ENCODE measurements at regions not wholly inside any gene's neighbourhood (a gene's known extent, or its start where the extent isn't known, plus 50 kb on each side); places are given as distances from the start of the nearest gene placed in this dataset.
A peak's percentile ranks its signal among the peaks of the same experiment; 100 is the strongest.

GRCh38 chr4:129346734-129347133, 250.8 kb downstream of the C4orf33 start:
- TF ChIP-seq SP1 (IDR thresholded peaks at IDR 0.05) (no peak), ZNF384 (IDR thresholded peaks at IDR 0.05) (no peak), PKNOX1 (IDR thresholded peaks at IDR 0.05) (no peak), L3MBTL2 (conservative IDR thresholded peaks at IDR 0.05) (peak; percentile 51)
- POLR2A ChIA-PET, result no interaction called here
- no peak for DNase-seq (ENCODE audit: extremely low spot score)
- CTCF ChIA-PET, result no interaction called here

GRCh38 chr4:129350834-129351721, 255.1 kb downstream of the C4orf33 start:
- TF ChIP-seq ARNT (IDR thresholded peaks at IDR 0.05) (no peak), LEF1 (IDR thresholded peaks at IDR 0.05; ENCODE audit: borderline replicate concordance) (no peak), NFRKB (IDR thresholded peaks at IDR 0.05) (no peak), ELF4 (IDR thresholded peaks at IDR 0.05) (no peak), TARDBP (IDR thresholded peaks at IDR 0.05) (no peak), L3MBTL2 (conservative IDR thresholded peaks at IDR 0.05) (no peak), FOXK2 (IDR thresholded peaks at IDR 0.05) (no peak), CTBP1 (IDR thresholded peaks at IDR 0.05; ENCODE audit: borderline replicate concordance) (no peak), BHLHE40 (IDR thresholded peaks at IDR 0.05; ENCODE audit: borderline replicate concordance) (no peak), SUZ12 (IDR thresholded peaks at IDR 0.05) (no peak), FOXA1 (IDR thresholded peaks at IDR 0.05) (no peak), FOXM1 (IDR thresholded peaks at IDR 0.05; ENCODE audit: borderline replicate concordance) (no peak), SP1 (IDR thresholded peaks at IDR 0.05) (no peak), HDGF (IDR thresholded peaks at IDR 0.05; ENCODE audit: borderline replicate concordance) (no peak), ZNF384 (IDR thresholded peaks at IDR 0.05) (no peak)
- CTCF ChIA-PET, result interaction anchor here (0.6 kb wide), 1 partner anchor 25 kb away, joined by 3 read pairs; no protein-coding TSS in a partner anchor
- DNase-seq (ENCODE audit: extremely low spot score), result no peak
- POLR2A ChIA-PET, result no interaction called here

- CTCF ChIA-PET, result interaction anchor here (0.6 to 1.6 kb wide), 2 partner anchors 9 to 1360 kb away, joined by 4 to 12 read pairs; no protein-coding TSS in a partner anchor
- DNase-seq (ENCODE audit: extremely low spot score), result no peak
- TF ChIP-seq HDGF (IDR thresholded peaks at IDR 0.05; ENCODE audit: borderline replicate concordance) (no peak), TARDBP (IDR thresholded peaks at IDR 0.05) (no peak), NFRKB (IDR thresholded peaks at IDR 0.05) (no peak), BHLHE40 (IDR thresholded peaks at IDR 0.05; ENCODE audit: borderline replicate concordance) (no peak), L3MBTL2 (conservative IDR thresholded peaks at IDR 0.05) (no peak), FOXK2 (IDR thresholded peaks at IDR 0.05) (no peak), ARNT (IDR thresholded peaks at IDR 0.05) (no peak), FOXA1 (IDR thresholded peaks at IDR 0.05) (no peak), LEF1 (IDR thresholded peaks at IDR 0.05; ENCODE audit: borderline replicate concordance) (no peak), PKNOX1 (IDR thresholded peaks at IDR 0.05) (no peak)
- POLR2A ChIA-PET, result no interaction called here
Observed at GRCh38 chr4:129352480-129352879, 256.5 kb downstream of the C4orf33 start.

GRCh38 chr4:129353490-129353889, 257.5 kb downstream of the C4orf33 start:
- TF ChIP-seq FOXK2 (IDR thresholded peaks at IDR 0.05) (no peak), ELF4 (IDR thresholded peaks at IDR 0.05) (no peak), FOXM1 (IDR thresholded peaks at IDR 0.05; ENCODE audit: borderline replicate concordance) (no peak), ARNT (IDR thresholded peaks at IDR 0.05) (no peak), CTBP1 (IDR thresholded peaks at IDR 0.05; ENCODE audit: borderline replicate concordance) (no peak), SUZ12 (IDR thresholded peaks at IDR 0.05) (no peak), PKNOX1 (IDR thresholded peaks at IDR 0.05) (no peak), ZNF384 (IDR thresholded peaks at IDR 0.05) (no peak), LEF1 (IDR thresholded peaks at IDR 0.05; ENCODE audit: borderline replicate concordance) (no peak)
- DNase-seq (ENCODE audit: extremely low spot score), result no peak
- POLR2A ChIA-PET, result no interaction called here
- CTCF ChIA-PET, result interaction anchor here (1.6 kb wide), 1 partner anchor 10 kb away, joined by 12 read pairs; no protein-coding TSS in a partner anchor

- TF ChIP-seq SP1 (IDR thresholded peaks at IDR 0.05) (no peak), HDGF (IDR thresholded peaks at IDR 0.05; ENCODE audit: borderline replicate concordance) (no peak), CTBP1 (IDR thresholded peaks at IDR 0.05; ENCODE audit: borderline replicate concordance) (no peak), FOXM1 (IDR thresholded peaks at IDR 0.05; ENCODE audit: borderline replicate concordance) (no peak), FOXA1 (IDR thresholded peaks at IDR 0.05) (no peak), L3MBTL2 (conservative IDR thresholded peaks at IDR 0.05) (no peak), TARDBP (IDR thresholded peaks at IDR 0.05) (no peak), ELF4 (IDR thresholded peaks at IDR 0.05) (no peak), SUZ12 (IDR thresholded peaks at IDR 0.05) (no peak), BHLHE40 (IDR thresholded peaks at IDR 0.05; ENCODE audit: borderline replicate concordance) (no peak), NFRKB (IDR thresholded peaks at IDR 0.05) (no peak), ARNT (IDR thresholded peaks at IDR 0.05) (no peak), FOXK2 (IDR thresholded peaks at IDR 0.05) (no peak), ZNF384 (IDR thresholded peaks at IDR 0.05) (no peak), PKNOX1 (IDR thresholded peaks at IDR 0.05) (no peak), LEF1 (IDR thresholded peaks at IDR 0.05; ENCODE audit: borderline replicate concordance) (no peak)
- POLR2A ChIA-PET, result no interaction called here
- no peak for DNase-seq (ENCODE audit: extremely low spot score)
- CTCF ChIA-PET, result no interaction called here
Observed at GRCh38 chr4:129355031-129355430, 259.1 kb downstream of the C4orf33 start.

Measured in HEK293T (cell line).